Fibroblast of lung (primary cell): ENCODE measurements at regions not wholly inside any gene's neighbourhood (a gene's known extent, or its start where the extent isn't known, plus 50 kb on each side); places are given as distances from the start of the nearest gene placed in this dataset.

Experiments used
- DNase-seq, 2 donors: peaks; one replicate each; pipeline versions ENCODE4 v3.0.0 to v3.0.0-alpha.2; 2010; ENCODE audit warnings: low read depth in 2 of 2
- H2AFZ ChIP-seq: 2 replicates; pipeline ENCODE4 v1.5.1; 2012; ENCODE audit warnings: low read length, control low read depth, inconsistent platforms
- H3K27ac ChIP-seq: 2 replicates; pipeline ENCODE4 v1.5.1; 2011; ENCODE audit warnings: low read length, control low read depth; ENCODE audit not compliant: insufficient read depth
- H3K27me3 ChIP-seq: 2 replicates; pipeline ENCODE4 v1.5.1; 2011; ENCODE audit warnings: mild to moderate bottlenecking, low read length; ENCODE audit not compliant: control insufficient read depth, insufficient read depth
- H3K36me3 ChIP-seq: 2 replicates; pipeline ENCODE4 v1.5.1; 2011; ENCODE audit warnings: low read length; ENCODE audit not compliant: control insufficient read depth, insufficient read depth
- H3K4me1 ChIP-seq: 2 replicates; pipeline ENCODE4 v1.5.1; 2011; ENCODE audit warnings: low read length; ENCODE audit not compliant: control insufficient read depth, insufficient read depth; ENCODE audit errors: extremely low read depth
- H3K4me2 ChIP-seq: 2 replicates; pipeline ENCODE4 v1.5.1; 2011; ENCODE audit warnings: low read length, control low read depth; ENCODE audit not compliant: insufficient read depth; ENCODE audit errors: extremely low read depth
- H3K4me3 ChIP-seq, 4 experiments: fragments of 200-600 bp in 1 of 4; sonication (generic) in 1 of 4; replicated peaks in 1 of 4; 2 replicates each; pipeline ENCODE4 v1.5.1; 2011 to 2016; ENCODE audit warnings: low read length in 4 of 4, low read depth in 3 of 4, mild to moderate bottlenecking in 3 of 4, control low read depth in 2 of 4, inconsistent platforms in 1 of 4, mixed read lengths in 1 of 4; ENCODE audit not compliant: insufficient read depth in 1 of 4; ENCODE audit errors: control extremely low read depth in 1 of 4
- H3K79me2 ChIP-seq: 2 replicates; pipeline ENCODE4 v1.5.1; 2012; ENCODE audit warnings: mild to moderate bottlenecking, low read length, inconsistent platforms; ENCODE audit not compliant: control insufficient read depth, insufficient read depth
- H3K9ac ChIP-seq: 2 replicates; pipeline ENCODE4 v1.5.1; 2011; ENCODE audit warnings: mild to moderate bottlenecking, low read length, control low read depth; ENCODE audit not compliant: insufficient read depth
- H3K9me3 ChIP-seq: 2 replicates; pipeline ENCODE4 v1.5.1; 2012; ENCODE audit warnings: low read depth, low read length; ENCODE audit not compliant: control insufficient read depth, insufficient read depth
- H4K20me1 ChIP-seq: 2 replicates; pipeline ENCODE4 v1.5.1; 2011; ENCODE audit warnings: low read length; ENCODE audit not compliant: control insufficient read depth, insufficient read depth; ENCODE audit errors: extremely low read depth
- CTCF ChIP-seq, 2 donors: IDR thresholded peaks in 1 of 2; conservative IDR thresholded peaks in 1 of 2; 1 replicate in 1 of 2; 2 replicates in 1 of 2; pipeline ENCODE4 v1.5.1; 2011 to 2012; ENCODE audit warnings: low read length in 2 of 2, control low read depth in 1 of 2, inconsistent platforms in 1 of 2, low read depth in 1 of 2, mild to moderate bottlenecking in 1 of 2
- EZH2 ChIP-seq: IDR thresholded peaks from 2 replicates; pipeline ENCODE4 v1.5.1; 2012; ENCODE audit warnings: low read length, control low read depth, mild to moderate bottlenecking; ENCODE audit errors: missing control alignments

- Histone ChIP-seq H3K4me1 (no peaks in the 10 kb centered on the region), H4K20me1 (no peaks in the 10 kb centered on the region), H3K4me2 (no peak overlapping the region), H3K27ac (no peak overlapping the region), H3K9me3 (no peaks in the 10 kb centered on the region), H3K36me3 (no peaks in the 10 kb centered on the region), H3K27me3 (peaks cover 8% of the 10 kb centered on the region), H3K4me3 (no peak overlapping the region), H3K79me2 (no peaks in the 10 kb centered on the region), H3K9ac (no peak overlapping the region), H2AFZ (no peak overlapping the region)
- DNase-seq: no peak
- TF ChIP-seq EZH2: no peak
- TF ChIP-seq CTCF (conservative IDR thresholded peaks at IDR 0.05 in 1 of 2, IDR thresholded peaks at IDR 0.05 in 1 of 2; ENCODE audit: low read depth in 1 of 2, low read length in 2 of 2): no peak
These were observed 499.6 kb downstream of the MIAT start for GRCh38 chr22:27156821-27157489.

DNA sequence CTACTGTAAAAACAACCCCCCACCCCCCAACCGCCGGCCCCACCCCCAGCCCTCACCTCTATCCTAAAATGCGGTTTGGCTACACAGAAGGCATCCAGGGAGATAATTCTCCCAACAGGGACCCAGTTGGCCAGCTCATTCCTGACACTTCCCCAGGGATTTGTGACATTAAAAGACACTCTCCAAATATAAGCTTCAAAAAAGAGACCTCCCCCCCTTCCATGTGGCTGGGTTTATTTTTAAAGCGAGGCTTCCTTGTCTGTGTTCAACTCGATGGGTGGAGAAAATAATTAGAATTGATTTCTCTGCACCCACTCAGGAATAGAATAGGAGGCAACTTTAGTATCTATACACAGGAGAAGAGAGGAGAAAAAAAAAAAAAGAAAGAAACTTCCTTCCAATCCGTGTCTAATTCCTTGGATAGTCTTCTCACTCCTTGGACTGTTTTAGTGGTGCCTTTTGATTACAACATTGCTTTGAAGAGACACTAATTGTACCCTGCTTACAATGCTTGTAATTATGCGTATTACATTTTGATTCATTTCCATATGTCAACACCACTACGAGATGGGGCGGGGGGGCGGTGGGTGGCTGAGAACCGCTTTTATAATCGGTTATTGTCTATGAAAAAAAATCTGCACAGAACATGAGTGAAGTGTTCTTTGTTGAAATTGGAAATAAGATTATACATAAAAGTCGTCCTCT is 500.4 kb downstream of the MIAT start:
- H3K4me2 ChIP-seq: no peak overlapping the region
- H3K27ac ChIP-seq: no peak overlapping the region
- no peak overlapping the region for H3K9ac ChIP-seq
- no peaks in the 10 kb centered on the region for H3K79me2 ChIP-seq
- no peaks in the 10 kb centered on the region for H3K9me3 ChIP-seq
- H3K4me1 ChIP-seq: no peaks in the 10 kb centered on the region
- no peak overlapping the region for H2AFZ ChIP-seq
- no peak for DNase-seq
- H4K20me1 ChIP-seq: no peaks in the 10 kb centered on the region
- peaks cover 14% of the 10 kb centered on the region for H3K27me3 ChIP-seq
- TF ChIP-seq CTCF (conservative IDR thresholded peaks at IDR 0.05 in 1 of 2, IDR thresholded peaks at IDR 0.05 in 1 of 2; ENCODE audit: low read depth in 1 of 2, low read length in 2 of 2) (no peak), EZH2 (no peak)
- H3K4me3 ChIP-seq: no peak overlapping the region
- H3K36me3 ChIP-seq: no peaks in the 10 kb centered on the region

DNA sequence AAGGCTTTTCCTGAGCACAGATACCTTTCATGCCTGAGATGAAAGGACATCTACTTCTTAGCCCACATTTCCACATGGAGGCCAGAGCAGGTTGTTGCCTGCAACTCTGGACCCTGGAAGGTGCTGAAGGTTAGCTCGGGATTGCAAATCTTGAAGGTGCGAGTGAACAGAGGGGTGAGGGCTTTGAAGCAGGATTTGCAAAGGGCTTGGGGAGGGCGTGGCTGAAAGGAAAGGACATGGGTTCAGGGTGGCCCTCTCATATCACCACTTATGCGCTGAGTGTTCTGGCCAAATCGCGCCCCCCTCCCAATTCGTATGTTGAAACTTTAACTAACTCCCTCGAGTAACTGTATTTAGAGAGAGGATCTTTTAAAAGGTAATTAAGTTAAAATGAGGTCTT is 501.6 kb downstream of the MIAT start:
- Histone ChIP-seq H3K4me1 (no peaks in the 10 kb centered on the region), H4K20me1 (no peaks in the 10 kb centered on the region), H3K36me3 (no peaks in the 10 kb centered on the region), H3K4me3 (no peak overlapping the region), H3K9me3 (no peaks in the 10 kb centered on the region), H3K27me3 (peaks cover 14% of the 10 kb centered on the region), H3K9ac (no peak overlapping the region), H3K27ac (no peak overlapping the region), H3K4me2 (no peak overlapping the region), H2AFZ (no peak overlapping the region), H3K79me2 (no peaks in the 10 kb centered on the region)
- no peak for TF ChIP-seq EZH2
- TF ChIP-seq CTCF (conservative IDR thresholded peaks at IDR 0.05 in 1 of 2, IDR thresholded peaks at IDR 0.05 in 1 of 2; ENCODE audit: low read depth in 1 of 2, low read length in 2 of 2): no peak
- DNase-seq: no peak
